Right renal cortex interstitium (tissue), 3 donors: ENCODE measurements at regions not wholly inside any gene's neighbourhood (a gene's known extent, or its start where the extent isn't known, plus 50 kb on each side); places are given as distances from the start of the nearest gene placed in this dataset.

Source experiments
- DNase-seq, 3 donors: peaks; one replicate each; pipeline ENCODE4 v3.0.0-alpha.2; 2013; ENCODE audit warnings: low read depth in 3 of 3, low spot score in 2 of 3

DNA sequence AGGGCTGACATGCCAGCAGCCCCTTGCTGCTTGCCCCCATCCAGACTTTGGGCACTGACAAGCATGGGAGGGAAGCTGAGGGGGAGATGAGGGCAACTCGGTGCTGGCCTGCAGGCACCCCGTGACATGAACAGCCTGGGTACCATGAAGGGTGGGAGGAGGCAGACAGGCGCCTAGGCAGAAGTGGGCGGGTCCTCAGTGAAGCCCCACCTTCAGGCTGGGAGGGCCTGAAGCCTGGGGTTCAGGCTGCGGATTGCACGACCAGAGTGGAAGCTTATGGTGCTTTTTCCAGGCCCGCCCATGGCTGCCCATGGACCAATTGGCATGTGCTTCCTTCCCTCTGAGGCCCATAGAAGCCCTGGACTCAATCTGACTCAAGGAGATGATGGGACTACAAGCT lies 354.1 kb downstream of the GRIA2 start:
- DNase-seq, result no peak

DNA sequence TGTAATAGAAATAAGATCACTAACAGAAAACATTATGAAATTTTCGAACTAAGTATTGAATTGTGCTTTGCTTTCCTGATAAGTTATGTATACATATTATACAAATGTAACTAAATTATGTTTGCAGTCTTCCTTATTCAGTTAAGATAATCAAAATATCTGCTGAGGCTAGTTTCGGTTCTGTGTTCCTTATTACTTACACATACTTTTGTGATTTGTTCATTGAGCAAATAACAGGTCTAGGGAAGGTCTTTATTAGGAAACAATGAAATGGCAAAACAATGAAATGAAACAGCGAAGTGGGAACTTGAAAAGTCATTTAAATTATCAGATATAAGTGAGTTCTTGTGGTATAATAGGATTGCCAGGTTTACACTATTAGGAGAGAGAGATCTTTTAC lies 352.4 kb downstream of the GRIA2 start:
- DNase-seq, result no peak

DNA sequence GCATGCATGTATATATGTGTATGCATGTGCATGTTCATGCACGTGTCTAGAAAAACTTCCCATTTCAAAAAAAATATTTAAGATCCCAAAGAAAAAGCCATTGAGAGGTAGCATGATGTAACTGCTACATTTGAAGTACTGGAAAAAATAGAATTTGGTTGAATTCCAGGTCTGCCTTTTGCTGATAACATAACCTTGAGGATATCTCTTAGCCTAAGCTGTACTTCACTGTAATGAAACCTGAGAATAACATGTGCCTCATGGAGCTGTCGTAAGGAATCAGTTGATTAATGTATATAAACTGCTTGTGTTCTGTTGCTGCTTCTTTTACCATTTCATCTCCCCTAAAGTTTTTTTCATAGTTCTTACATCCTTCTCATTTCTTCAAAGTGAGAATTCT lies 351.8 kb downstream of the GRIA2 start:
- DNase-seq, result no peak

DNA sequence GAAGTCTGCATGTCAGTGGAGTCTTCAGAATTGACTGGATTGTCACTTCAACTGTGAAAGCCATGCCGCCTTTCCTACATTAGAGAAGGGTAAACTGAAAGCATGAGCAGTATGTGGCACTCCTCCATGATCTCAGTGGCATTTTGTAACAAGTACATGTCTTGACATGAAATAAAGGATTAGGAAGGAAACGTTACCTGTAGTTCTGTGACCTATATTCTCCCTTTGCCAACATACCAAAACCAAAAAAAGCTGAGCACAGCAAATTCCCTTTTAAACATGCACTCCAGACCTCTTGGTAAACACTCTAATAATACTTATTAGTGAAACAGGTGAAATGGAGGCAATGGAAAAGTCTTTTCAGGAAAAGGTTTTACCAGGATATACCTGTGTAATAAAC lies 344.2 kb downstream of the GRIA2 start:
- DNase-seq, result no peak

DNA sequence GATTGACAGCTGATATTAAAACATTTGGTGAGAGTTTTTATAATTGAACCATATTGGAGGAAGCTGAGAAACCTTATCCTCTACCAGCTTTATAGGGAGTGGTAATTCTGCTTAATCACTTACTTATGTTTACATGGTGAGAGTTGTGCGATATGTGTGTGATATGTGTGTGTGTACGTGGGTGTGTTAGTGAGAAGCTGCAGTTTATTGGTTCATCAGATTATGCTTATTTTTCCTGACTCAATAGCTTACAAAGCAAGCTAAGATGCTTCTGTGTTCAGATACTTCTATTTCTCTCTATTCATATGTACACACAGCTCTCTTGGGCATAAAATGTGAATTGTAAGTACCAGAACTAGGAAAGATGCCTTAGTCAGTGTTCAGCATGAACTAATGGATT lies 343.7 kb downstream of the GRIA2 start:
- DNase-seq, result no peak

DNA sequence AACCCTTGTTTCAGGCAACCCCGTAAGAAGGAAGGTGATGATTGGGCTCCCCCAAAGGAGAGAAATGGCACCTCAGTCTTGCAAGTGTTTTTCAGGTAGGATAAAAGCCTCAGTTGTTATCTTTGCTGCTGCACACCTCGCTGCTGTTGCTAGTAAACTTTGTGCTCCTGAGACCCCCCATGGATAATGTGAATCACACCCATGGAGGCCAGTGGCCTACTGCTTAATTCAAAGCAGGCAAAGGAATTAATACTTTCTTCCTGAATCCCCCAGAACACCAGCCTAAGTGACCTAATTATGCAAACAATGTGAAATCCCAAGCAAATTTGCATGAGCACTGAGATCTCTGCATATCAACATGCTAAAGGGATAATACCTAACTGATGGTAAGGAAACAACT lies 337.5 kb downstream of the GRIA2 start:
- no peak for DNase-seq

DNA sequence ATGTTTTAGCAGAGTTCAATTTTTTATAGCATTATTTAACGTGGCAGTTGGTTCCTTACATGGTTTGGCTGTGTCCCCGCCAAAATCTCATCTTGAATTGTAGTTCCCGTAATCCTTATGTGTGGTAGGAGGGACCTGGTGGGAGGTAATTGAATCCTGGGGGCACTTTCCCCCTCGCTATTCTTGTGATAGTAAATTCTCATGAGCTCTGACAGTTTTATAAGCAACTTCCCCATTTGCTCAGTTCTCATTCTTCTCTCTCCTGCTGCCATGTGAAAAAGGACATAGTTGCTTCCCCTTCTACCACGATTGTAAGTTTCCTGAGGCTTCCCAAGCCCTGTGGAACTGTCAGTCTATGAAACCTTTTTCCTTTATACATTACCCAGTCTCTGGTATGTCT lies 329.5 kb downstream of the GRIA2 start:
- DNase-seq, result no peak

DNA sequence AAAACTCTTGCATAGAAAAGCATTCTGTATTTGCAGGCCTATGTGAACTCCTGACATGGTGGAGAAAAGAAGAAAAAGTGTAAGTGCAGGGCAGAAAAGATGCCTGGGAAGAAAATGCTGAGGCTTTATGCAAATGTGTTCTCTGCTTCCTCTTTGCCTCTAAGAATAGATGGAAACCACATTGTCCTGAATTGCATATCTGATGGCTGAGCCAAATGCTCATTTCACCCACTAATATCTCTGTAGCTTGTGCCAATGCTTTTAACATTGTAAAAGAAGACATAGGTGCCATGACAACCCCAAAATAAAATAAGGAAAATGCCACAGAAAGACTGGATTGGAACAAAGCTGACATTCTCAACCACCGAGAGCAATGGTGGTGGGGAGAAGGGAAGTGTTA lies 307.4 kb downstream of the GRIA2 start:
- DNase-seq, result no peak

DNA sequence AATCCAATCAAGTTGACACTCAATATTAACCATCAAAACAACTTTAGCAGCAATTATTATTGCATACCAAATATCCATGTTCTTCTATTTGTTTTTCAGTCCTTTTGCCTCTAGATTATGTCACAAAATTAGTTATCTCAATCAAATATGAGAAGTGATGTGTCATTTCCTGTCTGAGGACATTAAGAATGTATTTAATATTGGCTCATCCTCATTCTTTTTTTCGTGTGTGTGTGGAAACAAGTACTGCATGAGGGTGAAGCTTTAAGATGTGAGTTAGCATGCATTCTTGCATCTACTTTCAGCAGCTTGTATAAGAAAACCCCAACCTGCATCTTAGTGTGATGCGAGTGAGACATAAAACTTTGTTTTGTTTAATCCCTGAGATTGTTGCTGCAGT lies 301.4 kb downstream of the GRIA2 start:
- no peak for DNase-seq

DNA sequence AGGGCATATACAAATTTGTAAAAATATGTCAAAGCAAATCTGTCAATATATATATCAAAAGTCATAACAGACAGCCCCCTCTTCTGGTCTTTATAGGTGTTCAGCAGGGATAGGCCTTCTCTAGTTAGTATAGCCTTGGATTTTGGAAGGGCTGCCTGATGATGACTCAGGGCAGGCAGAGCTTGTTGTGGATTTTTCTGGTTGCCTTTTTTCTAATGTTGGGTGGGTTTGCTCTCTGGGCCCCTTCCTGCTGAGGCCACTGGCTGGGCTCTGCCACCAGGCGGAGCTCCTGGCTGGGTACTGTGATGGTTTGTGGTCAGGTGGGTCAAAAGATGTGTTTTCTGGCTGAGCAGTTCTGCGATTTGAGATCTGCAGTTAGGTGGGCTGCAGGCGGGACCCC lies 294.2 kb downstream of the GRIA2 start:
- no peak for DNase-seq

DNA sequence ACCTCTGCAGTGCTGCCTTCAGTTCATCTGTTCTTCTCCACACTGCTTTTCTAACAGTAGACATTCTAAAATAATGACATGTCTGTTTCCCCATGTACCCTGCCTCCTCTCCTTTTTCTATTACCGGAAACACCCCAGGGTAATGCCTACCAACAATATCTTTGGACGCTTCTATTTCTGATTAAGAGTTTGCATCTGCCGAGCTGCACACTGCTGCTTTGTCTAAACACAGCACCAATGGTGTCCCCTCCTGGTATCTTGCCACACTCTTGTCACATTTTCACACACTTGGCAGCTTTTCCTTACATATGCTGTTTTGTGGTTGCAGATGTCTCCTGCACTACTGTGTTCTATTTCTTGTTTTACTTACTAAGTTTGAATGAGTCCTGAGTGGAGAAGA lies 288.8 kb downstream of the GRIA2 start:
- DNase-seq, result no peak

DNA sequence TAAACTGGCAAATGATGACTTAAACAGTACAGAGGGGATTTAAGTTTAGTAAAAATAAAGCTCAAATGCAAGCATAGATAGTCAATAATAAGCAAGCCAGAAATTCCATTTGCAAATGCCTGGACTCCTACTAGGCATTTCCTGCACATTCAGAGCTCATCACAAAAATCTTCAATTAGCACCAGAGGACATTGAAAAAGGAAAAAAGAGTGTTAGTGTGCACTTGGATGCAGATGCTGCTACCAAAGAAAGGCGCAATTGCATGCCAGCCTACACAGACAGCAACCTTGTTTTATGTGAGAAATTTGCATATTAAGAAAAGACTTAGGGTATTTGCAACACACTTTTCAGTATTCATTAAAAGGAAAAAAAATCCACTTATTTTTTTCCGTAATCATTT lies 282.1 kb downstream of the GRIA2 start:
- no peak for DNase-seq

DNA sequence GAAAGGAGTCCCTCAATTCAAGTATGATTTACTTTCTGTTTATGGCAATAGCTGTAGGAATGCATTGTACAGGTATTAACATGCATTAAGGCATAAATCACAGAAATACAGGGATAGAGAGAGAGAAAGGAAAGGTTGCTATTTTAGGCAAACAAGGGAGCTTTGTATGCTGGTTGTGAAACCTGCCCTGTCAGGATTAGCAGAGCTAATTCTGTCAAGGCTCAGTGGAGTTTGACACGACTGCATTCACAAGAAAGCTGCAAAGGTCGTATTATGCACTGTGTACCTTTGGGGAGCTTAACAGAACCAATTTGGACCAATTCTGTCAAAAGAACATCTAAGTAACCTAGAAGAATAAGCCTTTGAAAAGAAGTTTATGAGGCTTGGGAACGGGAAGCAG lies 239.3 kb downstream of the GRIA2 start:
- DNase-seq, result peak in 1 of 3 donors; percentile 16

DNA sequence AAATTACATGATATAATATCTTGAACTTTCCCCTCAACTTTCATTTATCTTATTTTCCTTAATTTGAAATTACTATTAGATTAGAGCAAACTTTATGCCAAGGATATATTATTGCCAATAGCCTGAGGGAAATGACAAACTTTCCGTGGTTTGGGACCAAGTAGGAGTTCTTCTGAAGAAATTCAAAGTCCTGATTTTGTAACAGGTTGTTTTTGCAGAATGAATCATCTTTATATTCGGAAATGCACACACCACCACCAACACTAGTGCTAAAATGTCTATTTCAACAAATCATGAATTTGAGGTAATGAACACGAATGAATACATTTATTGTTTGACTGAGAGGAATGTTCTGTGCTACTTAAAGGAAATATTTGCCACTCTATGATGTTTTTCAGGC lies 226.7 kb downstream of the GRIA2 start:
- no peak for DNase-seq

DNA sequence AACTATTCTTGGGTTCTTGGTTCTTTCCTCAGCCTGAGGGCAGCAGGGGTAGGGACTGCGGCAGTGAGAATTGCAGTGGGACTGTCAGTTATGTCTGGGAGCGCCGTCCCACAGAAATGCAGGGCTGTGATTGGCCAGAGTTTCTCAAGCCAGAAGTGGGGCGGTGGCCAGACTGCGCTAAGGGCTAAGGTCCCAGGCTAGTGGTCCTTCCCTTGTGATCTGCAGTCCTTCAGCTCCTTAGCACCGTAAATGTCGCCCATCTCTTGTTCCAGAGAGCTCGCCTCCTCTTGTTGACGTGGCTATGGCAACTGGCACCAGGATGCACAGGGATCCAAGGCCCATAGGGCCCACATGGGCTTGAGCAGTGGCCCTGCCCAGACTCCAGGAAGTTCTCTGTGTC lies 223.5 kb downstream of the GRIA2 start:
- no peak for DNase-seq

DNA sequence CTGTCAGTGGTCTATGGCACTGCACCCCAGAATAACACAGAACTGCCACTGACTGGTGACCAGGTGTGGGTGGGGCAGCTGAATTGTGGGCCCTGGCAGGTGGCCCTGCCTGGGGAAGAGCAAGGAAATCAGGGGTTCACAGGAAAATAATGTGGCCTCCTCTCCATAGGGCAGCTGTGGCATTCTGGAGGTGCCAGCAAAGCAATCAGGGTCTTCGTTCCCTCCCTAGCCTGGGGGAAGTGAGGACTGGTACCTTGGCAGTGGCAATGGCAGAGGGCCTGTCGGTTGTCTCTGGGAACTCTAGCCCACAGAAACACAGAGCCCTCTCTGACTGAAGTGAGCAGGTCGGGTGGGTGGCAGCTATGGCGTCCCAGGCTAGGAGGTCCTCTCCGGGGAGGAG lies 223.0 kb downstream of the GRIA2 start:
- DNase-seq, result no peak

DNA sequence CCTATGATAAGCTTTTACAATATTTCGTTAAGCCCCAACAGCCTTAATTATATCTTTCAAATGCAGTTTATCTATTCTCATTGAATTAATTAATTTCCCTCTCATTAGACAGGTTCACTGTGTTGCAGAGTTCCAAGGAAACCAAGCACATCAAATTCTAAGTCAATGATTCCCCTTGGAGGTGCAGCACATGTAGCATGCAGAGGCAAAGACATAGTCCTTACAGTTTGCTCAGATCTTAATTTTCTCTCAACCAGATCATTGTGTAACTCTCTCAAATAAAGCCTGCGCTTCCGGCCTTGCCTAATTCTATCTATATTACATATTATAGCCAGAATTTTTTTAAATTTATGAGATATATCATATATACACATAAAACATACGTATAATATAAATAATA lies 205.4 kb downstream of the GRIA2 start:
- DNase-seq, result no peak

DNA sequence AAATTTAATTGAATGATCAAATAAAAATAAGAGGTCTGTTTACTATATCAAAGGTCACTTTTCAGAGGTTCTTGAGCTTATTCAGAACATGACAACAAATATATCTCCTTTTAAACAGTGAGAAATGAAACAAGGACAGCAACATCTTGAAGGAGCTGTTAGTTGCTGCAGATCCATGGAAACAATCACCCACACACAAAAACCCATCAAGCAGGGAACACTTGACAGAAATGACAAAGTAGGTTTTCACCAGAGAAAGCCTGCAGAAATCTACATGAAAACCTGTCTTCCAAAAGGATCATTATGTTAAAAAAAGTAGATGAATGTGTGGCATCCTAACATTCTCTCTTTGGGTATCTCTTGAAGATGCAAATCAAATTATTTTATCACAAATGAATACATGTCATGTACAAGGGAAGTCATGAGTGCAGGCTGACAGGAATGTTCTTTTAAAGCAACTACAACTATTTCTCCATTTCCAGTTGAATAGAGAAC lies 203.0 kb downstream of the GRIA2 start:
- no peak for DNase-seq

DNA sequence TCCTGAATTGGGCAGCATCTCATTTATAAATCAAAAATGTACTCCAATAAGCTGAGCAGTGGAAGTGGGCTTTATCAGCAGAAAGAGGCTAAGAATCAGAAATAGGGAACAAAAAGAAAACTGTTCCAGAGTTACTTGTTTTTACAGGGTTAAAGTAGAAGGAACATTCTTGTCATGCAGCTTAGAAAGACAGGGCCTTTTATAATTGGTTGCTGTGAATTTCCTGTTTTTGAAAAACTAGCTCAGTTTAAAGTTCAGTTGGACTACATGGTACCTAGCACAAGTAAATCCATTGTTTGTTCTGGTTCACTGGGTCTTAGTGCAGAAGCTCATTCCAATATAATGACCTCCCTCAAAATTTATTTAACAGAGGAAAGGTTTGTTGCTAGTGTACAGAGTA lies 200.8 kb downstream of the GRIA2 start:
- DNase-seq, result no peak
